ENCODE measurements at regions not wholly inside any gene's neighbourhood (a gene's known extent, or its start where the extent isn't known, plus 50 kb on each side); places are given as distances from the start of the nearest gene placed in this dataset.

DNA sequence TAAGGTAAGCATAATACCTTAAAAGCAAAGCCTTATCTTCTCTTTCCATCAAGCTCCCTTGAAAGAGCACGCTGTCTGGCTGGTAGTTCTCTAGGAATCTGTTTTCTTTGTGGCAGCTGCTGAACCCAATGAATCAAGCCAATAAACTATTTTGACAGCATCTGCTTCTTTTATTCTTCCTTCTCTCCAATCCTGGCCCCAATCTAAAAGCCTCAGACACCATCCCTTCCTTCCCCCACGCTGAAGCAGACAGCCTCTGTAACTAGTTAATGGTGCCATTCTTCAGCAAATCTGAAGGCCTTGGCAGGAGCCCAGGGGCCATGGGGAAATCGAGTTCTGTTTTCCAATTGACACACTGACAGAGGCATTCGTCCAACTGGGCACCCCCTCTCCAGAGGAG lies 186.6 kb upstream of the LYZL1 start:
- no peak for DNase-seq (ENCODE audit: low spot score in 2 of 2)
- Histone ChIP-seq H3K27ac (no peak overlapping the region), H3K36me3 (no peaks in the 10 kb centered on the region), H3K4me3 (no peak overlapping the region), H3K9me3 (peaks cover 0 to 3% (median 0%) of the 10 kb centered on the region in 4 donors), H3K4me1 (no peaks in the 10 kb centered on the region), H3K27me3 (no peaks in the 10 kb centered on the region)
- 26 to 28% methylated on average over 4 of the region's 4 CpGs for WGBS, 2 donors
- TF ChIP-seq EP300 (IDR thresholded peaks at IDR 0.05): no peak

DNA sequence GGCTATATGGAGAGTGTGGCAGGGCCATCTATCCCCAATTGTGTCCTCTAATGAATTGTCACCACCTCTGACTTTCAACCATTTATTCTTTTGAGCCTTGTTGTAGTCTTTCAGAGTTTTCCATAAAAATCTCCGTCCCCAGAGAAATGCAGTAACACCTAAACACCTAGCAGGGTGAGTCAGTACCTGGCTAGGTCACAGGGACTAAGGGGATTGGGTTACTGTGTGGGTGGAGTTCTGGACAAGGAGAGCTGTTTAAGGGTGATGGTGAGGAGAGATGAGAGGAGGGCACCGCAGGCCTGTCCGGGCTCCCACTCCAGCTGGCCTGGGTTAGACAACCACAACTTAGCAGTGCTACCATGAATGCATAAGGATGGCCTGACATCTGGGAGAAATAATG lies 186.2 kb upstream of the LYZL1 start:
- no peak overlapping the region for H3K27ac ChIP-seq
- 80 to 87% methylated on average over 3 of the region's 3 CpGs for WGBS, 2 donors
- TF ChIP-seq, protein P1, sequence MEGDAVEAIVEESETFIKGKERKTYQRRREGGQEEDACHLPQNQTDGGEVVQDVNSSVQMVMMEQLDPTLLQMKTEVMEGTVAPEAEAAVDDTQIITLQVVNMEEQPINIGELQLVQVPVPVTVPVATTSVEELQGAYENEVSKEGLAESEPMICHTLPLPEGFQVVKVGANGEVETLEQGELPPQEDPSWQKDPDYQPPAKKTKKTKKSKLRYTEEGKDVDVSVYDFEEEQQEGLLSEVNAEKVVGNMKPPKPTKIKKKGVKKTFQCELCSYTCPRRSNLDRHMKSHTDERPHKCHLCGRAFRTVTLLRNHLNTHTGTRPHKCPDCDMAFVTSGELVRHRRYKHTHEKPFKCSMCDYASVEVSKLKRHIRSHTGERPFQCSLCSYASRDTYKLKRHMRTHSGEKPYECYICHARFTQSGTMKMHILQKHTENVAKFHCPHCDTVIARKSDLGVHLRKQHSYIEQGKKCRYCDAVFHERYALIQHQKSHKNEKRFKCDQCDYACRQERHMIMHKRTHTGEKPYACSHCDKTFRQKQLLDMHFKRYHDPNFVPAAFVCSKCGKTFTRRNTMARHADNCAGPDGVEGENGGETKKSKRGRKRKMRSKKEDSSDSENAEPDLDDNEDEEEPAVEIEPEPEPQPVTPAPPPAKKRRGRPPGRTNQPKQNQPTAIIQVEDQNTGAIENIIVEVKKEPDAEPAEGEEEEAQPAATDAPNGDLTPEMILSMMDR (IDR thresholded peaks at IDR 0.05): no peak
- no peak for TF ChIP-seq EP300 (IDR thresholded peaks at IDR 0.05)
- no peak for TF ChIP-seq POLR2A (IDR thresholded peaks at IDR 0.05)

DNA sequence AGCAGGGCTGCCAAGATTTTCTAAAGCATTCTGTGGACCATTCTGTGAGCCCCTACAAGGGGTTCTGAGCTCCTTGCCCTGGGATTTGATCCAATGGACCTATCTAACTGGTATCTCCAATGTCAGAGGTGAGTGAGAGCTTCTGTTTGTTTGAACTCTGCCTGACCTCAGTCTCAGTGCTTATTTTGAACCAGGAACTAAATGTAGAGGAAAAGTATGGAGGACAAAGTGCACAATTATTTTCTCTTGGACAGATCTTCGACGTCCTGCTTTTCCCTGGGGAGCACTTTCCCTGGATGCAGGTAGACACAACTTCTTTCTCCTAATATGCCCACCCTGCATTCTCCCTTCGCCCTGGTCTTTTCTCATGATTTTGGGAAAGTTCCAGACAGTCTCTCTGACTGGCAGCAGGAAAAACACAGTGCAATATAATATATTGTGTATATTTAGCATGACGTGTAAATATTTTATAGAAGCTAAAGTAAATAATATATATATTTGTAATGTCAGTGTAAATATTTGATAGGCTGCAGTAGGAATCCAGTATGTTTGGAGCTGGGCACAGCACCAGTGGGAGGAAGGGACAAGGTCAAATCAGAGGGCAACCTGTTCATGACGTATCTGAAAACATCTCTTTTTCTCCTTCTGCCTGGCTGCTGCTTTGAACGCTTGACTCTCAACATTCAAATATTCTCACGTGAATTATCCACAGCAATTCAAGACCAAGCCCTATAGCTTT lies 184.0 kb upstream of the LYZL1 start:
- DNase-seq (ENCODE audit: low spot score in 2 of 2): no peak
- H3K27me3 ChIP-seq: no peaks in the 10 kb centered on the region
- H3K4me1 ChIP-seq: no peaks in the 10 kb centered on the region
- no peak for TF ChIP-seq POLR2A (IDR thresholded peaks at IDR 0.05)
- no peak for TF ChIP-seq EP300 (IDR thresholded peaks at IDR 0.05)
- TF ChIP-seq, protein P1 (IDR thresholded peaks at IDR 0.05): no peak
- H3K4me3 ChIP-seq: no peak overlapping the region
- H3K36me3 ChIP-seq: no peaks in the 10 kb centered on the region
- H3K9me3 ChIP-seq: no peaks in the 10 kb centered on the region
- no peak overlapping the region for H3K27ac ChIP-seq
- 62 to 67% methylated on average over 7 of the region's 7 CpGs for WGBS, 2 donors

More for the DNA sequence above, 186.2 kb upstream of the LYZL1 start:
- DNase-seq (ENCODE audit: low spot score in 2 of 2): no peak
- H3K9me3 ChIP-seq: peaks cover 0 to 3% (median 0%) of the 10 kb centered on the region in 4 donors
- no peaks in the 10 kb centered on the region for H3K27me3 ChIP-seq
- no peak overlapping the region for H3K4me3 ChIP-seq
- H3K36me3 ChIP-seq: no peaks in the 10 kb centered on the region
- H3K4me1 ChIP-seq: no peaks in the 10 kb centered on the region

DNA sequence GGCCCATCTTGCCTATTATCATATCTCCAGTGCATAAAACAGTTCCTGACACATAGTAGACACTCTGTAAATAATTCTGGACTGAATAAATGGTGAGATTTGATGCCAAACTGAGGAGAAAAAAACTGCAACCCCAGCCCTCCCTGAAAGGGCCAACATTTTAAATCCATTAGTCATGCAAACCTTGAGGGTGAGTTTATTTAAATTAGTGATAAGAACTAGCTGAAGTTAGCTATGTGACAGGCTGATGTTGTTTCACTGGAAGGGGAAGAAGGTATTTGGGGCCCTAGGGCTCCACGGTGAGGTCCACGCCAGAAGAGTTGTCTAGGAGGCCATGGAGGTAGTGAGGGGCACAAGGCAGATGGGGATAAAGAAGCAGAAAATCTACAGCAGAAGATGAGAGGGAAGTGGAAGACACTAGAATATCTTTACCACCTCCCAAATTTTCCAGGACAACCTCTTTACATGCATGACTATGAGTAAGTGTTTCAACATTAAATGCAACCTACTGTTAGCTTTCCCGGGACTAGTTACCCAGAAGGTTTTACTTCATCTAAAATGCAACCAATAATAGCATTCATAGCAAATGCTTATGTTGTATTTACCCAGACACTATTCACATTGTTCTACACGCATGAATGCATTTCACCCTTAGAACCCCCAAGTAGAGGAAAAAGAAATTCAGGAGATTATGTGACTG lies 183.2 kb upstream of the LYZL1 start:
- 76 to 78% methylated on average over 4 of the region's 4 CpGs for WGBS, 2 donors
- DNase-seq (ENCODE audit: low spot score in 2 of 2): no peak
- no peaks in the 10 kb centered on the region for H3K27me3 ChIP-seq
- no peaks in the 10 kb centered on the region for H3K4me1 ChIP-seq
- H3K4me3 ChIP-seq: no peak overlapping the region
- TF ChIP-seq, protein P1 (IDR thresholded peaks at IDR 0.05): no peak
- TF ChIP-seq POLR2A (IDR thresholded peaks at IDR 0.05): no peak
- no peak for TF ChIP-seq EP300 (IDR thresholded peaks at IDR 0.05)
- H3K9me3 ChIP-seq: no peaks in the 10 kb centered on the region
- H3K27ac ChIP-seq: no peak overlapping the region
- H3K36me3 ChIP-seq: no peaks in the 10 kb centered on the region

DNA sequence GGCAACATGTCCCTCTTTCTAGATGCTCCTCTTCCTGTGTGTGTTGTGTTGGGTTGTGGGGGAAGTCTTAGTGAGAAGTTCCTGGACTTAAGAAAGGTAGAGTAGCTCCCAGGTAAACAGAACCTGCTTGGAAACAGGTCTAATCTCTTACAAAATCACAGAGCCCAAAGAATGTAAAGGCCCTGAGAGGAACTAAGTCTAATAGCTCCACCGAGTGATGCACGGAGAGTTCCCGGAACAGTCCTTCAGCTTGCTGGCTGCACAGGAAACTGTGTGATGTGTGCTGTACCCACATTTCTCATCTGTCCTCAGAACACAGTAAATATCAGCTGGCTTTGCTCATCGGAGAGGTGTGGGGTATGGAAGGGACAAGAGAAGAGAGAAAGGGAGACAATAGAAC lies 182.6 kb upstream of the LYZL1 start:
- H3K36me3 ChIP-seq: no peaks in the 10 kb centered on the region
- no peaks in the 10 kb centered on the region for H3K9me3 ChIP-seq
- 72 to 80% methylated on average over 4 of the region's 4 CpGs for WGBS, 2 donors
- H3K27me3 ChIP-seq: no peaks in the 10 kb centered on the region
- no peak overlapping the region for H3K4me3 ChIP-seq
- no peak for DNase-seq (ENCODE audit: low spot score in 2 of 2)
- no peaks in the 10 kb centered on the region for H3K4me1 ChIP-seq
- TF ChIP-seq EP300 (IDR thresholded peaks at IDR 0.05) (no peak), POLR2A (IDR thresholded peaks at IDR 0.05) (no peak)
- TF ChIP-seq, protein P1 (IDR thresholded peaks at IDR 0.05): no peak
- no peak overlapping the region for H3K27ac ChIP-seq

Data from tibial nerve (tissue), 4 donors.